ENCODE measurements at regions not wholly inside any gene's neighbourhood (a gene's known extent, or its start where the extent isn't known, plus 50 kb on each side); places are given as distances from the start of the nearest gene placed in this dataset.

GRCh38 chr5:40384782-40385390, 294.8 kb upstream of the PTGER4 start:
- intact Hi-C loops (cut with DNase I): no loop called here
- Histone ChIP-seq H3K4me3 (ENCODE audit: low read length) (no peak overlapping the region), H3K27me3 (ENCODE audit: control insufficient read depth, insufficient read depth) (no peaks in the 10 kb centered on the region), H3K27ac (ENCODE audit: low read length) (no peak overlapping the region), H3K9me3 (ENCODE audit: control insufficient read depth, low read length) (peaks cover 7% of the 10 kb centered on the region), H3K4me1 (ENCODE audit: control insufficient read depth, insufficient read depth, low read length) (peaks cover 1% of the 10 kb centered on the region)
- DNase-seq: no peak
- ATAC-seq: no peak
- WGBS: 64% methylated on average over 3 of the region's 3 CpGs

- no peak for DNase-seq
- 40% methylated on average over 3 of the region's 3 CpGs for WGBS
- no peak for ATAC-seq
- peaks cover 1% of the 10 kb centered on the region for H3K4me1 ChIP-seq (ENCODE audit: control insufficient read depth, insufficient read depth, low read length)
- intact Hi-C loops (cut with DNase I): no loop called here
- no peak overlapping the region for H3K27ac ChIP-seq (ENCODE audit: low read length)
- H3K27me3 ChIP-seq (ENCODE audit: control insufficient read depth, insufficient read depth): no peaks in the 10 kb centered on the region
- peaks cover 10% of the 10 kb centered on the region for H3K9me3 ChIP-seq (ENCODE audit: control insufficient read depth, low read length)
- H3K4me3 ChIP-seq (ENCODE audit: low read length): no peak overlapping the region
These were observed 295.7 kb upstream of the PTGER4 start for GRCh38 chr5:40383749-40384651.

GRCh38 chr5:40381676-40382363, 297.9 kb upstream of the PTGER4 start:
- DNase-seq (no peak), ATAC-seq (no peak)
- peaks cover 1% of the 10 kb centered on the region for H3K4me1 ChIP-seq (ENCODE audit: control insufficient read depth, insufficient read depth, low read length)
- intact Hi-C loops (cut with DNase I): no loop called here
- peaks cover 7% of the 10 kb centered on the region for H3K9me3 ChIP-seq (ENCODE audit: control insufficient read depth, low read length)
- WGBS: 89% methylated on average over 4 of the region's 4 CpGs
- H3K27me3 ChIP-seq (ENCODE audit: control insufficient read depth, insufficient read depth): no peaks in the 10 kb centered on the region
- no peak overlapping the region for H3K4me3 ChIP-seq (ENCODE audit: low read length)
- no peak overlapping the region for H3K27ac ChIP-seq (ENCODE audit: low read length)

- WGBS: 77% methylated on average over 4 of the region's 4 CpGs
- H3K27ac ChIP-seq (ENCODE audit: low read length): no peak overlapping the region
- peaks cover 1% of the 10 kb centered on the region for H3K4me1 ChIP-seq (ENCODE audit: control insufficient read depth, insufficient read depth, low read length)
- no peaks in the 10 kb centered on the region for H3K27me3 ChIP-seq (ENCODE audit: control insufficient read depth, insufficient read depth)
- no peak for ATAC-seq
- no peak overlapping the region for H3K4me3 ChIP-seq (ENCODE audit: low read length)
- DNase-seq: no peak
- H3K9me3 ChIP-seq (ENCODE audit: control insufficient read depth, low read length): peaks cover 7% of the 10 kb centered on the region
- intact Hi-C loops (cut with DNase I): no loop called here
These were observed 298.7 kb upstream of the PTGER4 start for GRCh38 chr5:40381016-40381415.

DNA sequence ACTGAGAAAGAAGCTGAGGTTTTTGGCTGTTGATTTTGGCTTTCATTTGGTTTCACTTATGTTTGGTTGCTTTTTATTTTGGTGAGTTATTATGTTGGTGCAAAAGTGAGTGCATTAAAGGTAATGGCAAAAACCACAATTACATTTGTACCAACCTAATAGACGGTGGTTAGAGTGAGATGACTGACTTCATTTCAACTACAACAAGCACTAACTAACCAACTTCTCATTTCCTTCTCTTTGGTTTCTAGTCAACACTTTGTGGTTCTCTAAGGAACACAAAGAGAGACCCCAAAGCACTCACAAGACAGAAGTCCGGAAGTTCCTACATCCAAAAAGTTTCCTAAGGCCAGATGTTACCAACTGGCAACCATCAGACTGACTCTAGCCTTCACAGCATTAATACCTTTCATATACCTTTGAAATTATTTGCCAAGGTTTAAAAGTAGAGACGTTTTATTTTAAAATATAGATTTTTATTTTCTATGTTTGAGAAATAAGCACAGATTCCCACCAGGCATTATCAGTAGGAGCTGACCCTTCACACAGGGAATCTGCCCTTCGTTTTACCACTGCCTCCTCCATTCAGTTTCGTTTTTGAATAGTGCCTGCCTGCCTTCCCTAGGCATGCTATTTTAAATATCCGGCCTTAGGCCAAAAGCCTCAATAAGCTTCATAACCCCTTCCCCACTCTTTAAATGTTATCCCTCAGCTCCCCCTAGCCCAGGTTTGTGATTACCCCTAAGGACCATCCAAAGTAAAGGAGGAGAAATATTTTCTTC, 301.1 kb upstream of the PTGER4 start:
- H3K27ac ChIP-seq (ENCODE audit: low read length): no peak overlapping the region
- DNase-seq (no peak), ATAC-seq (no peak)
- H3K4me3 ChIP-seq (ENCODE audit: low read length): no peak overlapping the region
- no peaks in the 10 kb centered on the region for H3K4me1 ChIP-seq (ENCODE audit: control insufficient read depth, insufficient read depth, low read length)
- peaks cover 10% of the 10 kb centered on the region for H3K9me3 ChIP-seq (ENCODE audit: control insufficient read depth, low read length)
- intact Hi-C loops (cut with DNase I): no loop called here
- 77% methylated on average over 6 of the region's 6 CpGs for WGBS
- H3K27me3 ChIP-seq (ENCODE audit: control insufficient read depth, insufficient read depth): no peaks in the 10 kb centered on the region

DNA sequence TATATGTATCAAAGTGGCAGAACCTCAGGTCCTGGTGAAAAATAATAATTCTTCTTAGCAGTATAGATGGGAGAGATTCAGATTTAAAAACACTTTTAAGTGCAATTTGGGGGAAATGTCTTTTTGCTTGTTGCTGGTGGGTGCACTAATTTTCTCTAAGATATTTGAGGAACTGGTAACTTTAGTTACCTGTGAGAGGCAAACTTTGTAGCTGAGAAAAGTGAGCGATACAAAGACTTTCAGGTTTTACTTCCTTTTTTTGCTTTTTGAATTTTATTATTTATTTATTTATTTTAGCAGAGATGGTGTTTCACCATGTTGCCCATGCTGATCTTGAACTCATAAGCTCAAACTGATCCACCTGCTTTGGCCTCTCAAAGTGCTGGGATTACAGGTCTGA, 303.1 kb upstream of the PTGER4 start:
- H3K4me3 ChIP-seq (ENCODE audit: low read length): no peak overlapping the region
- 89% methylated on average over 1 of the region's 1 CpG for whole genome bisulfite sequencing
- ATAC-seq (no peak), DNase-seq (no peak)
- H3K27me3 ChIP-seq (ENCODE audit: control insufficient read depth, insufficient read depth): no peaks in the 10 kb centered on the region
- intact Hi-C loops (cut with DNase I): no loop called here
- H3K4me1 ChIP-seq (ENCODE audit: control insufficient read depth, insufficient read depth, low read length): no peaks in the 10 kb centered on the region
- H3K9me3 ChIP-seq (ENCODE audit: control insufficient read depth, low read length): peaks cover 10% of the 10 kb centered on the region
- no peak overlapping the region for H3K27ac ChIP-seq (ENCODE audit: low read length)

- ATAC-seq (no peak), DNase-seq (no peak)
- H3K9me3 ChIP-seq (ENCODE audit: control insufficient read depth, low read length): peaks cover 7% of the 10 kb centered on the region
- H3K27me3 ChIP-seq (ENCODE audit: control insufficient read depth, insufficient read depth): no peaks in the 10 kb centered on the region
- no peak overlapping the region for H3K4me3 ChIP-seq (ENCODE audit: low read length)
- intact Hi-C loops (cut with DNase I): no loop called here
- no peak overlapping the region for H3K27ac ChIP-seq (ENCODE audit: low read length)
- no peaks in the 10 kb centered on the region for H3K4me1 ChIP-seq (ENCODE audit: control insufficient read depth, insufficient read depth, low read length)
- 56% methylated on average over 6 of the region's 6 CpGs for WGBS
These were observed 304.9 kb upstream of the PTGER4 start for GRCh38 chr5:40374853-40375252.

DNA sequence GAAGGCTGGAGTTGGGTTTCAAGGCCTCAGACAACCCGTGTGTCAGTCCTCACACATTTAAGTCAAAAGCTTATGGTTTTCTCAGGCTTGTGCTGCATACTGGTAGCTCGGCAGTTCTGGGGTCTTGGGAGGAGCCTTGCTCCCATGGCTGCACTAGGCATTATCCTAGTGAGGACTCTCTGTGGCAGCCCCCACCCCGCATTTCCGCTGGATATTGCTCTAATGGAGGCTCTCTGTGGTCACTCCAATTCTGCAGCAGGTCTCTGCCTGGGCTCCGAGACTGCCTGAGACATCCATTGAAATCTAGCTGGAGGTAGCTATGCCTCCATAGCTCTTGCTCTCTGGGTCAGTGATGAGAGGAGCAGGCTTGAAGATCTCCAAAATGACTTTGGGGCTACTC, 311.5 kb upstream of the PTGER4 start:
- no peaks in the 10 kb centered on the region for H3K27me3 ChIP-seq (ENCODE audit: control insufficient read depth, insufficient read depth)
- ATAC-seq: no peak
- no peak for DNase-seq
- peaks cover 1% of the 10 kb centered on the region for H3K4me1 ChIP-seq (ENCODE audit: control insufficient read depth, insufficient read depth, low read length)
- no peak overlapping the region for H3K27ac ChIP-seq (ENCODE audit: low read length)
- 94% methylated on average over 5 of the region's 5 CpGs for WGBS
- intact Hi-C loops (cut with DNase I): no loop called here
- no peak overlapping the region for H3K4me3 ChIP-seq (ENCODE audit: low read length)
- peaks cover 5% of the 10 kb centered on the region for H3K9me3 ChIP-seq (ENCODE audit: control insufficient read depth, low read length)

DNA sequence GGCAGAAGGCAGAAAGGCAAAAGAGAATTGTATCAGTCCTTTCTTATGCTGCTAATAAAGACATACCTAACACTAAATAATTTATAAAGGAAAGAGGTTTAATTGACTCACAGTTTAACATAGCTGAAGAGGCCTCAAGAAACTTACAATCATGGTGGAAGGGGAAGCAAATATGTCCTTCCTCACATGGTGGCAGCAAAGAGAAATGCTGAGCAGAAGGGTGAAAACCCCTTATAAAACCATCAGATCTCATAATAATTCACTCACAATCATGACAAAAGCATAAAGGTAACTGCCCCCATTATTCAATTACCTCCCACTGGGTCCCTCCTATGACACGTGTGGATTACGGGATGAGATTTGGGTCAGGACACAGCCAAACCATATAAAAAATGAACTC, 312.5 kb upstream of the PTGER4 start:
- DNase-seq (no peak), ATAC-seq (no peak)
- no peak overlapping the region for H3K27ac ChIP-seq (ENCODE audit: low read length)
- peaks cover 1% of the 10 kb centered on the region for H3K4me1 ChIP-seq (ENCODE audit: control insufficient read depth, insufficient read depth, low read length)
- intact Hi-C loops (cut with DNase I): no loop called here
- peaks cover 5% of the 10 kb centered on the region for H3K9me3 ChIP-seq (ENCODE audit: control insufficient read depth, low read length)
- WGBS: 91% methylated on average over 2 of the region's 2 CpGs
- no peaks in the 10 kb centered on the region for H3K27me3 ChIP-seq (ENCODE audit: control insufficient read depth, insufficient read depth)
- H3K4me3 ChIP-seq (ENCODE audit: low read length): no peak overlapping the region

GRCh38 chr5:40365342-40366330, 314.1 kb upstream of the PTGER4 start:
- peaks cover 1% of the 10 kb centered on the region for H3K4me1 ChIP-seq (ENCODE audit: control insufficient read depth, insufficient read depth, low read length)
- no peak overlapping the region for H3K4me3 ChIP-seq (ENCODE audit: low read length)
- peaks cover 5% of the 10 kb centered on the region for H3K9me3 ChIP-seq (ENCODE audit: control insufficient read depth, low read length)
- H3K27ac ChIP-seq (ENCODE audit: low read length): no peak overlapping the region
- intact Hi-C loops (cut with DNase I): no loop called here
- no peak for ATAC-seq
- H3K27me3 ChIP-seq (ENCODE audit: control insufficient read depth, insufficient read depth): no peaks in the 10 kb centered on the region
- DNase-seq: no peak
- 76% methylated on average over 2 of the region's 2 CpGs for WGBS

All from right cardiac atrium (tissue), 5 donors.